NCI-H1436 (cell line): ENCODE measurements at regions not wholly inside any gene's neighbourhood (a gene's known extent, or its start where the extent isn't known, plus 50 kb on each side); places are given as distances from the start of the nearest gene placed in this dataset.

ENCODE experiments used
- DNase-seq: peaks from one replicate; lab custom pipeline; 2025; lab: John Stamatoyannopoulos, UW

DNA sequence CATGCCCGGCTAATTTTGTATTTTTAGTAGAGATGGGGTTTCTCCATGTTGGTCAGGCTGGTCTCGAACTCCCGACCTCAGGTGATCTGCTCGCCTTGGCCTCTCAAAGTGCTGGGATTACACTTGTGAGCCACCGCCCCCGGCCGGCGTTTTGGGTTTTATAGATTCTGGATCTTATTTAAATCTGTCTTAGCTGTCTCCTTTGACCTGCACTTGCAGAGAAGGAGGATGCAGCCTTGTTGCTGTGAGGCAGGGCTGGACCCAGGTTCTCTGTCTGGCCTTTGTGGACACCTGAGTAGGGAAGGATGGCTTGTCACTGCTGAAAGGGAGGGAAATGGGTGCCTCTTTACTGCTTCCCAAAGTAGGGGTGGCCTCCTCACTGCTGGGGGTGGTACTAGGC, 83.0 kb upstream of the HS6ST1 start:
- DNase-seq: no peak

DNA sequence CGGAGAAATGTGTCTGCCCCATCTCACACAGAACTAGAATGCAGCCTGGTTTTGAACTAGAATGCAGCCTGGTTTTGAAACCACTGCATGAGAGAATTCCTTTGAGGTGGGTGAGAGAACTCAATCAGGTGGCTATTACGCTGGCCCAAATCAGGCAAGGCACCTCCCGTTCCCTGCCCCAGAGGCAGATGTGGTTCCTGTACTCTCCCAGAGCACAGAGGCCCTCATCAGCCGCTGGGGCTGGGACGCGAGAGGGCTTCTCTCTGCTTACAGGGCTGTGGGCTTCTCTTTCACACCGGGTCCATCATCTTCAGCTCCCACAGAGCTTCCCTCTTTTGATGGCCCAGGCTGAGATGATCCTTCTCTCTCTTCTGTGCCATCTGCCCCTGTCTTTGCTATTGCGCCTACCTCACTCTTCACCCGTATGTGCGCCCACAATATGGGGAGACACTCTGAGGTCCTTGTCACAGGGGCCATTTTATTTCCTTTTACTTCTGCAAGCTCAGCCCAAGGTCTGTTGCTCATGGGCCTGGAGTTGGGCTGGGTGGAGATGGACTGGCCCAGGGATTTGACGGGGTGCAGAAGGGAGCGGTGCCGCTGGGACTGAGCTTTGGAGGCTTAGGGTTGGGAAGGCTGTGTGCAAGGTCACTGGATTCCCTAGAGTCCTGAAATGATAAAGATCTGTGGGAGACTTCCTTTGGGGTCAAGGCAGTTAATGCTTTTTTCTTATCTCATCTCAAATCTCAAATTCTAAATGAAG, 84.4 kb upstream of the HS6ST1 start:
- no peak for DNase-seq

DNA sequence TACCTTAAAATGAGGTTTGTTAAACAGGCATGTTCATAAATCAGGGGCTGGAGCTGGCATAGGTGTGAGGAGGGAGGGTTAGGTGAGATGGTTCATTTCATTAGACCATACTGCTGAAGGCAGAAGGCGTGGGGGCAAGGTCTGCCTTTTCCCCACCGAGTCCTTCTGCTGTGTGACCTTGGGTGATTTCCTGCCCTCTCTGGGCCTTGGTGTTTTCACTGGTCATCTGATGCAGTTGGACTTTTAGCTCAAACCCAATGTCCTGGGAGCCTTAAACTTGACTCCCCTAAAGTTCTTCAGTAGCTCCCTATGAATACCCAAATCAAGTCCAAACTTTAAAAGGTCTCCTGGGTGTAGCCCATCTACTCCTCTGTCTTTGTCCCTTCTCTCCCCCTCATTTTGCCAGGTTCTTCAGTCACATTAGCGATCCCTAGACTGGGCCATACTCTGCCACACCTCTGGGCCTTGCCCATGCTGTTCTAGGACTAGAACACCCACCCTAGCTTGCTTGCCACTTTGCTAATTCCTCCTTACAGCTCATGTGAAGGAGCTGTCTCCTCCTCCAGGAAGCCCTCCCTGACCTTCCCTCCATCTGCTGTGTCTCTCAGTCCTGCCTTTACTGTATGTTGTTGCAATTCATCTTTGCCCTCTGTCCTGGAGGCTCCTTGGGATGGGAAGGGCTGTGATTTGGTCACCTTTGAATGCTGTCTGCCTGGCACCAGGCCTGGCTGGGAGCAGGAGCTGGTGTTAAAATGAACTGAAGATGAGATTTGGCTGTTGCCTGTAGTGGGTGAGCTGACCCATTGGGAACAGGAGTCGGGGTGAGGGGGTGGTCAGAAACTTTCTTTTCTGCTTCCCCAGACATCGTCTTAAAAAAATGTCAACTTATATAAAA, 85.4 kb upstream of the HS6ST1 start:
- no peak for DNase-seq

DNA sequence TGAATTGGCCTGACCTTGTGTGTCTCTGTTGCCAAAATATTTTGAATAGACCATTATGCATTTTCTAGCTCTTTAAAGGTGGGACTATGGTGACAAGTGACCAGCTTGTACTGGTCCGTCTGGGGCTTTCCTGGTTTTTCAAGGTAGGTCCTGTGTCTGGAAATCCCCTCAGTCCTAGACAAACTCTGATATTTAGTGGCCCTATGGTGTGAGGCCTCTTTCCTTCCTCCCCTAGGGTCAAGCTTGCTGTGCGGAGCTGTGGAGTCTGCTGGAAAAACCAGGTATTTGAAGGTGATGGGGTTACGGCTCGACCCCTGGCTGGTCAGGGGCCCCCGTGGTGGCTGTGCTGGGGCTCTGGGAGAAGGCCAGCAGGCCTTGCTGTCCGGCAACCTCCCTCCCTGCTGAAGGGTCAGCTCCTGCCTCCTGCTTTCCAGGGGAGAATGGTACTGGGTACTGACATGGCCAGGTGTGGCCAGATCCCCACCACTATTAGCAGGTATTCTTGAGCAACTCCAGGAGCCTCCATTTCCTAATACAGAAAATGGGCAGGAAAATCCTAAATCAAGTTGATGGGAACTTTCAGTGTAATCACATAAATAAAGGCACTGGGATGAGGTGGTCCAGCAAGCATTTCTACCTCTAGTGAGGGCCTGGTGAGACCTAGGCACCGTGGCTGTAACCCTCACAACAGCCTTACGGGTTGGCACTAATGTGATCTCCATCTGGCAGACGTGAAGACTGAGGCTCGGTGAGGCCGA, 86.2 kb upstream of the HS6ST1 start:
- DNase-seq: no peak

DNA sequence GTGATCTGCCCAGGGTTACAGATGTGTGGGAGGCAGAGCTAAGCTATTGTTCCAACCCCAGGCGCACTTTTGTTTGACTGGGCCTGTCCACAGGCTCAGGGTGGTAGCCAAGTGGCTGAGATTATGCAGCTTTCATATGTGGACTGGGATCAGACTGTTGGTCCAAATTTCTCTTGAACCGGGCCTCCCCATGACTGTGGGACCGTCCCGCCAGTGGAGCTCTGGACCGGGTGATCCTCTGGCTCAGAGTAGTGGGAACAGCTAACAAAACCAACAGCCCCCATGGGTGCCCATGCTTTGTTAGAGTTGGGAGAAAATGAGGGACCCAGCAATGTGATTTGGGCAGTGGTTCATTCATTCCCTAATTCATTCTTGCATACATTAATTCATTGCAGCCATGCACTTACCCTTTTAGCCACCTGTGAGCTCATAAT, 86.8 kb upstream of the HS6ST1 start:
- no peak for DNase-seq

DNA sequence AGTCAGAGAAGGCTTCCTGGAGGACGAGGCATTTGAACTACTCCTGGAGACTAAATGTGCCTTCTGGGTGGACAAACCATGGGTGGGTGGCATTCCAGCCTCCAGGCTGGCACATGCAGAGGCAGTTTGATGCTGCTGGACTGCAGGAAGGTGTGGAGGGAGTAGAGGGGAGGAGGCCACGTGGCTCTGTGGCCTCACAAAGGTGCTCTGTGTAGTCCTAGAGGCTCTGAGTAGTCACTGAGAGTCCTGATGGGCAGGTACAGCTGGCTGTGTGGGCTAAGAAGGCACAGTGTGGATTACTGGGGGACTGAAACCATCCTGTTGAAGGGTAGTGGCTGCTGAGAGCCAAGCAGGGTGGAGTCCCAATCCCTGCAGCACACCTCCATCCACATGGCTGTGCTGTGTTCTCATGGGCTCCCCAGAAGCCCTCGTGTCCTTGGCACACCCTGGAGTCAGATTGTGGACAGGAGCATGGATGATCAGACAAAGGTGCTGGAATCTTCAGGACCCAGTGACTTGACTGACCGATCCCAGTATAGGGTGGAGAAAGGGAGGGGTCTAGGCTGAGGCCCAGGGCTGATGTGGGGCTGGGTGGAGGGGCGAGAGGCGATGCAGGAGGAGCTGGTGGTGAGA, 87.4 kb upstream of the HS6ST1 start:
- DNase-seq: no peak

DNA sequence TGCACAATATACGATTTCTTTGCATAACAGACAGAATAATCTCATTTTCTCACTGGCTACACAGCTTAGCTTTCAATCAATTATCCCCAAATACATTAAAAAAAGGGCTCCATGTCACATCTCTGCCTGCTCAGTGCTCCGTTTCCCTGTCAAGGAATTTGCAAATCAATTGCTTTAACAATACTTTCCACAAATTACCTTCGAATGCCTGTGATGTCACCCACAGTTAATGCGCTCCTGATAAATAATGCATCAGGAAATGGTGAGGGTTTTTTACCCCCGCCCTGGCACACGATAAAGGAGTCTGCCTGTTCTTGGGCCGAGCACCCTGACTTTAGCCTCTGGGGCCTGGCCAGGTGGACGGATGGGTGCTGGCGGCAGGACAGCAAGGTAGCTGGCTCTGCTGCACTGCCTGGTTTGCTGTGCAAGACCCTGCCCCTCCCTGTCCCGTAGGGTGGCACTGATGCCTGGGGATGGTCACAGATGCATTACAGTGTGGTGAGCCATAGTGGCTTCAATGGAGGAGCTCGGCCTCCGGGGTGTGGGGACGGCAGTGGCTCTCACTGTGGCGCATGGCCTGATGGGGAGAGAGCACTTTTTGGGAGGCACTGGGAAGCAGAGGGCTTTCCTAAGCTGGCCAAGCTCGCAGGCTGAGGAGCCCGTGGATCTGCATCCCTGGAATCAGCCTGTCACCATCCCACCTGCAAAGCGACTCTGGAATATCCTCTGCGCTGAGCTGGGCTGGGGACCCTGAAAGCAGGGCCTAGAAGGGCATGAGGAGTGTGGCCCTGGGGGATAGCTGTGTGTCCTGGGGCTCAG, 88.3 kb upstream of the HS6ST1 start:
- no peak for DNase-seq

DNA sequence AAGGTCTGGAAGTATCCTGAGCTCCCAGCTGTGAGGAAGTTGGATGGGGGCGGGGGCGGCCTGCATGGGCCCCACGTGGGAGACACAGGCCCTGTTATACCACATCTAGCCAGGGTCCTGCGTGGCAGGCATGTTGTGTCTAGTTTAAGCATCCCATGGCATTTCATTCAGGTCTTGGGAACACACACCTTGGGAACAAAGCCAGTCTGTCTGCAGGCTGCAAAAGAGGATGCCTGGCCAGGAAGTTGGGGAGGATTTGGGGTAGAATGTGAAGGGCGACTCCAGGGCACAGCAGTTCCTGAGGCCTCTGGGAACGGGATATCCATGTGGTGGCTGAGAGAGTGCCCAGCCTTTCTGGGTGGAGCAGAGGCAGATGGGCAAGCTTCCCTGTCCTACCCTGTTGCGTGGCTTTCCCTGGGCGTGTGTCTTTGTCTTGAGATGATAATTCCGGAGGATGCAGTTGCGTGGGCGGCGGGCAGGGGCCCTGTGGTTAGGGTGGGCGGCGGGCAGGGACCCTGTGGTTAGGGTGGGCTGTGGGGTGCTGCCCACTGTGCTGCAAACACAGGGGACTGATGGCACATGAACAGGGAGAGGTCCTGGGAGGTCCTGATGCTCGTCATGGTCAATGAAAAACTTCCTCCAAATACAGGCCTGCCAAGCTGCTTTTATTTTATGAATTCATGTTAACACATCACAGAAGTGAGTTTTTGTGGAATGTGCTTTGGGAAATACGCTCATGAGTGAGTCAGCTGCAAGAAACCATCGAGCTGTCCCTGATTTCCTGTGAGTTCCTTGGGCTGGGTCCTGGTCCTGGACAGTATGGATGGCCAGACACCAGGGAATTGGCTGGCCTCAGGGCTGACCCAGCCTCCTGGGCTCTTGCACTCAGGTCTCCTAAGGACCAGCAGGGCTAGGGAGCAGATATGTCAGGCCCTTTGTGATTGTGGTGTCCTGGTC, 90.0 kb upstream of the HS6ST1 start:
- DNase-seq: no peak

DNA sequence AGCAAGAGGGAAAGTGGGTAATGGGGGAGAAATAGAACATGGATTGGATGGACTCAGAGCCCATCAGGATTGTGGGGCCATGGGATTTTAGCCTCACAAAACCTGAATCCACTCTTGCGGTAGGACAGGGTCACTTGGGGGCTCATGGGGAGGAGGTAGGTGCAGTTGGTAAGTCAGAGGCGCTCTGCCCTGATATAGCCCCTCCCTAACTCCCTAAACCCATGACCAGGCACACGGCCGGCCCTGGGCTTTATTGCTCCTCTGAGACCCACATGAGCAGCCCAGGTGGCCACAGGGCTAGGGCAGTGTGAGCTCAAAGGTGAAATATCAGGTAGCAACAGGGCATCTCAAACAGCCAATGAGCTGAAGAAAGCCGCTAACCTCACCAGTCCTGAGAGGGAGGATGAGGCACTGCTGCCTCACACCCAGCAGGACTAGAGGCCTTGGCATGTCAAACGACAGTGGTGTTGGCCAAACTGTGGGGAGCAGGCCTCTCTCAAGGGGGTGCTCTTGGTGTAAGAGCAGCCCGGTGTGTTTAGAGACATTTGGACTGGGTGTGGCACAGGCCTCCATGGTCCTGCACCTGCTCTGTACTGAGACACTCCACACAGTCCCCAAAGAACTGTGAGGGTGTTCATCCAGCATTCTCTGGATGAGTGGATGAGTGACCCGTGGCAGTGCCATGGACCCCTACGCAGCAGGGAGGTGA, 90.8 kb upstream of the HS6ST1 start:
- DNase-seq: no peak

DNA sequence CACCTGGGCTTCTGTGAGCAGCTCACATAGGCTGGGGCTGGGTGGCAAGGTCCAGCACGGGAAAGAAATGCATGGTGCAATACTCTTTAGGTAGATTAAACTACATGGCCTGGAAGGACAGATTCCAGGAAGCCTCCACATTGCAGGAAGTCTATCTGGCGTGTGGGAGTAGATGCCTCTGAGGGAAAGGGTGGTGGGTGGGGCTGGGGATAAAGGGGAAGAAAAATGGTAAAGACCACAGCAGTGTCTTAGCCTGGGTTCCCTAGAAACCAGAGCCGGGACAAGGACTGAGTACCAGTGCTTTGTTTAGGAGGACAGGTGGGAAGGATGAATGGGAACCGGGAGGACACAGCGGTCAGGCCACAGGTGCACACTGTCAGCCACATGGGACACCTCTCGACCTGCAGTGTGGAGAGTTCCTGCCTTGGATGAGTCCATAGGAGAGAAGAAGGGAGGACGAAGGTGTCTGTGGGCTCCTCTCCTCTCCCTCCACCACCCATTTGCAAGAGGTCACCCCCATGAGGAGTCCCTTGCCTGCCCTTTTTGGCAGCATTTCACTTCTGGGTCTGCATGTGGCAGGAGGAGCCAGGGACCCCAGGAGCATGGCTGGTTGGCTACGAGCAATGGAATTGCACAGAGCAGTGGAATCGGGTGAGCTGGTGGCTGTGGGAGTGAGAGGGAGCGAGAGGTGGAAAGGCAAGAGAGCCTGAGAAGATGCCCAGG, 91.5 kb upstream of the HS6ST1 start:
- no peak for DNase-seq

DNA sequence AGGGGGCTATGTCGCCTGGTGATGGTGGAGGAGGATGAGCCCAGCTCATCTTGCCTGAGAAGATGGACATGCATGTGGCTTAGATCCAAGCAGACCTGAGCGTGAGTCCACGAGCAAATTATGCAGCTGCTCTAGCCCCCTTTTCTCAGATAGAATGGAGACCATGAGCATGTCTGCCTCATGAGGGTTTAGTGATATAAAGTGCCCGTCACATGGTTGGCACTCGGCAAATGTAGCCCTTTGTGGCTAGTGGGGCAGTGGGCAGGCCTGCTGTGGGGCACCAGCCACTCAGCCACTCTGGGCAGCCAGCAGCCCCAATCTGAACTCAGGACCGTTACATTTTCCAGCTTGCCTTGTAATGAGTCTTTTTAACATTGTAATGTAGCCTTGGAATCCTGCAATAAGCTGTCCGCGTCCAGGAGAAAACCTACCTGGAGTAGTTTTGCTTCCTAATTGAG, 92.1 kb upstream of the HS6ST1 start:
- DNase-seq: no peak

DNA sequence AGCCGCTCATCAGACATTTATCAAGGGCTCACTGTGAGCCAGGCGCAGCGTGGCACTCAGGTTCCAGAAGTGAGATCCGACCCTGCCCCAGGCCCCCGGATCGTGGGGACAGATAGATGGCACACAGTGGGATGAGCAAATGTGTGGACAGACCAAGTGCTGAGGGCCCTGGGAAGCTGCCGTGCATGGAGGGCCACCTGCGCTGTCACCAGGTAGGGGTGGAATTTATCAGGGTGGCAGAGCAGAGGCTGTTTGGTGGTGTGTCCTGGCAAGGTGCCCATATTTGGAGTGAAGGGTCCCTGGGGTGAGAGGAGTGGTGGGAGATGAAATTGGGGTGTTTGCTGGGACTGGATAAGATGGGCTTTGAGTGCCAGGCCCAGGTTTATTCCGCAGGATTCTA, 92.8 kb upstream of the HS6ST1 start:
- no peak for DNase-seq

DNA sequence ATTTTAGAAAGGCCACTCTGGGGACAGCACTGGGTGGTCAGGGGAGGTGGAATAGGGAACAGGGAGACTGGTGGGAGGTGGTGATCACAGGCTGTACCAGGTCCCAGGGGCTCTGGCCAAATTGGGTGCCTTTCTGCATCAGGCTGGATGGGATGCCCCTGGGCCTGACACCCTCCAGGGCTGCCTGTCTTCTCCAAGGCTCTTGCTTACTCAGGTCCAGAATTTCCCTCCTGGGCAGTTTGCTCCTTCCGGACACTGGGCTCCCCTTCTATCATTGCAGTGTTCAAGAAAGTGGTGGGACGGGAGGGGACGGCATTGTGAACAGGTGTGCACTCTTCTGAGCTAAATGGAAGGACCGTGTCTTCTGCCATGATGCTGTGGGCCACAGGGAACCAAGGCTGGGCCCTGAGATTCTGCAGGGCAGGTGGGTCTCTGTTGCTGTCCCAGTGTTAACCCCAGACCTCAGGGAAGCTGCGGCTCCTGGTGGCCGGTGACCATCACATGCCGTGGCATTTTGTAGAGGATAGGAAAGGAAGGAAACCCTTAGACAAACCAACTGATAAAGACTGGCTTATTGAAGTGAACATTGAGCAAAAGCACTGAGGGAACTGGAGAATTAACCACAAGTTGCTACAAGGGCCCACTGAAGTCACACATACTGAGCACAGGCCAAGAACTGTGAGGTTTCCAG, 93.7 kb upstream of the HS6ST1 start:
- DNase-seq: no peak

DNA sequence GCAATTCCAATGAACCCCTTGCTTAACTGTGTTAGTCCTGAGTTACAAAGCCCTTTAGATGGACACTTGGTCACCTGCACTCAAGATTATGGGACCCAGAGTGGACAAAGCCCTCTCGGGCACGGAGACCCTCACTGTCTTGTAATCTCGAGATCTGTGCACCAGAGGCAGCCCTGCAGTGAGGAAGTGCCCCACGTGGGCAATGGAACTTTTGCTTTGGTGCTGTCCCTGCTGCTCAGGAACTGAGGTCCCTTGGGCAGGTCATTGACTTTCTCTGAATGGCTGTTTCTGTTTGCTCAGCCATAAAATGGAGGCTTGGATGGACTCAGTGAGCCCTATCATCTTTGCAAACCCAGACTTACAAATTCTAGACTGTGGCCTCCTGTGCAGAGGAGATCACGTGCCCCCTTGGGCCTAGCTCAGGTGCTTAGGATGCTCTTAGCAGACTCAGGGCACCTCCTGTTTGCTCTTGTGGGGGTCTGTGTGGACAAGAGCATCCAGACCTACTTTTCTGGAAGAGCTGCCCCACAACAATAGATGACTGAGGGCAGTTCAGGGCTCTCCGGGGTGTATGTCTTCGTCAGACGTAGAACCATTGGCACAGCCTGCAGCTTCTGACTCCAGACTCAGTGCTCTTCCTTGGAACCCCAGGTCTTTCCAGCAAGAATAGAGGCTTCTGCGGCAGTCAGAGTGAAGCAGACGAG, 94.5 kb upstream of the HS6ST1 start:
- DNase-seq: no peak

DNA sequence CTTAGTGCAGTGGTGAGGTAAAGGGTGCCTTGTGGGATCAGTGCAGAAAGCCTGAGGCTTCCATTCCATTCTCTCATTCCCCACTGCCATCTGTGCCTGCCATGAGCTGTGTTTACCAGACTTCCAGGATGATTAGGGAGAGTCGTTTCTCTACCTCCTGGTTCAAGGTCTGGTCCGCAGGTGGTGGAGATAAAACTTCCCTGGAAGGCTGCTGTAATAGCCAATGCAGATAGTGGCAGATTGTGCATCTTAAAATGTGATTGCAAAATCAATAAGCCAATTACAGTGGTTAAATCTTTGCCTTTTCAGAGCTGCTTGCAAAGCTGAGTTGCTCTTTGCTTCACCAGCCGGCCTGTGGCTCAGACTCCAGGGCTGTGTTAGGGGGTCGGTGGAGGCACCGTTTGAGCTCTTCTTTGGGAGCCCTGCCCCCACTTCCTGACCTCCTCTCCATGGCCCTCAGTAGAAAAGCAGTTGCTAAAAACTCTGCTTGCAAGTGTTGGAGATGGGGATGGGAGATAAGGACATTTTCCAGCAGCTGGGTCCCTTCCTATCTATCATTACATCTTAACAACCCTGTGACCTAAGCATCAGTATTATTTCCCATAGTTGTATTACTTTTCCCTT, 95.2 kb upstream of the HS6ST1 start:
- no peak for DNase-seq

DNA sequence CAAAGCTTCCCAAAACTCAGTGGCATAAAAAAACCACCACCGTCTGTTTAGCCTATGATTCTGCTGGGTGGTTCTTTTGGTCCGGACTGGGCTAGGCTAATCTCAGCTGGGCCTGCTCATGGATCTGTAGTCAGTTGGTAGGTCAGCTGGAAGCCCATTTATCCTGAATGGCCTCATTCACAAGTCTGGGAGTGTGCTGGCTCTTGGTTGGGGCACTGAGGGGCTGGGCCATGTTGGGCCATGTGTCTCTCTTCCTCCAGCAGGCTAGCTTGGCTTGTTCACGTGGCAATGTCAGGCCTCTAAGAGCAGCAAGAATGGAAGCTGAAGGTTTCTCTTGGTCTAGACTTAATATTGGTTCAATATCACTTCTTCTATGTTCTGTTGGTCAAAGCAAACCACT, 95.7 kb upstream of the HS6ST1 start:
- DNase-seq: no peak
